PC-3 (cell line): ENCODE measurements at regions not wholly inside any gene's neighbourhood (a gene's known extent, or its start where the extent isn't known, plus 50 kb on each side); places are given as distances from the start of the nearest gene placed in this dataset.

Experiments
- EZH2 ChIP-seq: fragments of 300-600 bp; sonication (generic); IDR thresholded peaks from one replicate; pipeline ENCODE4 v1.6.1; 2017; ENCODE audit warnings: antibody characterized with exemption, mild to moderate bottlenecking, low read length; ENCODE audit not compliant: unreplicated experiment
- TF ChIP-seq, protein P1 (sequence below): fragments of 300-600 bp; sonication (generic); conservative IDR thresholded peaks from 2 replicates; pipeline ENCODE4 v1.5.1; 2017; ENCODE audit warnings: antibody characterized with exemption, low read depth, mild to moderate bottlenecking, low read length

GRCh38 chr6:164812706-164813105, 496.7 kb downstream of the C6orf118 start:
- TF ChIP-seq, protein P1, sequence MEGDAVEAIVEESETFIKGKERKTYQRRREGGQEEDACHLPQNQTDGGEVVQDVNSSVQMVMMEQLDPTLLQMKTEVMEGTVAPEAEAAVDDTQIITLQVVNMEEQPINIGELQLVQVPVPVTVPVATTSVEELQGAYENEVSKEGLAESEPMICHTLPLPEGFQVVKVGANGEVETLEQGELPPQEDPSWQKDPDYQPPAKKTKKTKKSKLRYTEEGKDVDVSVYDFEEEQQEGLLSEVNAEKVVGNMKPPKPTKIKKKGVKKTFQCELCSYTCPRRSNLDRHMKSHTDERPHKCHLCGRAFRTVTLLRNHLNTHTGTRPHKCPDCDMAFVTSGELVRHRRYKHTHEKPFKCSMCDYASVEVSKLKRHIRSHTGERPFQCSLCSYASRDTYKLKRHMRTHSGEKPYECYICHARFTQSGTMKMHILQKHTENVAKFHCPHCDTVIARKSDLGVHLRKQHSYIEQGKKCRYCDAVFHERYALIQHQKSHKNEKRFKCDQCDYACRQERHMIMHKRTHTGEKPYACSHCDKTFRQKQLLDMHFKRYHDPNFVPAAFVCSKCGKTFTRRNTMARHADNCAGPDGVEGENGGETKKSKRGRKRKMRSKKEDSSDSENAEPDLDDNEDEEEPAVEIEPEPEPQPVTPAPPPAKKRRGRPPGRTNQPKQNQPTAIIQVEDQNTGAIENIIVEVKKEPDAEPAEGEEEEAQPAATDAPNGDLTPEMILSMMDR: no peak
- no peak for TF ChIP-seq EZH2
